ENCODE measurements at regions not wholly inside any gene's neighbourhood (a gene's known extent, or its start where the extent isn't known, plus 50 kb on each side); places are given as distances from the start of the nearest gene placed in this dataset.

GRCh38 chr12:123077298-123078119, 73.4 kb downstream of the PITPNM2 start:
- no peak for DNase-seq

- DNase-seq, result no peak
Observed at GRCh38 chr12:123076604-123077297, 74.1 kb downstream of the PITPNM2 start.

GRCh38 chr12:123075646-123076171, 75.2 kb downstream of the PITPNM2 start:
- peak; percentile 41 for DNase-seq

GRCh38 chr12:123075087-123075645, 75.7 kb downstream of the PITPNM2 start:
- no peak for DNase-seq

- no peak for DNase-seq
Observed at GRCh38 chr12:123073962-123074801, 76.7 kb downstream of the PITPNM2 start.

GRCh38 chr12:123073292-123073691, 77.6 kb downstream of the PITPNM2 start:
- DNase-seq, result no peak

GRCh38 chr12:123071857-123072256, 79.0 kb downstream of the PITPNM2 start:
- no peak for DNase-seq

GRCh38 chr12:123071099-123071800, 79.6 kb downstream of the PITPNM2 start:
- no peak for DNase-seq

- no peak for DNase-seq
Observed at GRCh38 chr12:123070267-123071081, 80.4 kb downstream of the PITPNM2 start.

- DNase-seq, result no peak
Observed at GRCh38 chr12:123069436-123070266, 81.2 kb downstream of the PITPNM2 start.

- no peak for DNase-seq
Observed at GRCh38 chr12:123067654-123068053, 83.2 kb downstream of the PITPNM2 start.

- DNase-seq, result no peak
Observed at GRCh38 chr12:123066384-123066710, 84.5 kb downstream of the PITPNM2 start.

- DNase-seq, result no peak
Observed at GRCh38 chr12:123065676-123066383, 85.1 kb downstream of the PITPNM2 start.

GRCh38 chr12:123064885-123065619, 84.6 kb downstream of the ARL6IP4 start:
- DNase-seq, result no peak

GRCh38 chr12:123064366-123064765, 83.9 kb downstream of the ARL6IP4 start:
- no peak for DNase-seq

GRCh38 chr12:123063535-123063934, 83.1 kb downstream of the ARL6IP4 start:
- no peak for DNase-seq

GRCh38 chr12:123062681-123063486, 82.4 kb downstream of the ARL6IP4 start:
- peak; percentile 64 for DNase-seq

Data from fibroblast of skin of right quadriceps (primary cell).